WERI-Rb-1 (cell line): ENCODE measurements at regions not wholly inside any gene's neighbourhood (a gene's known extent, or its start where the extent isn't known, plus 50 kb on each side); places are given as distances from the start of the nearest gene placed in this dataset.

Experiments used
- DNase-seq: peaks from one replicate; pipeline ENCODE4 v3.0.0-alpha.2; 2020
- H3K27ac ChIP-seq: fragments of 250-450 bp; sonication (Bioruptor Pico); 2 replicates; pipeline ENCODE4 v1.5.1; 2020; ENCODE audit warnings: mild to moderate bottlenecking, moderate library complexity
- H3K27me3 ChIP-seq: fragments of 250-450 bp; sonication (Bioruptor Pico); 2 replicates; pipeline ENCODE4 v1.5.1; 2021; ENCODE audit warnings: mild to moderate bottlenecking, low read depth, moderate library complexity; ENCODE audit not compliant: insufficient read depth, severe bottlenecking
- H3K36me3 ChIP-seq: fragments of 250-450 bp; sonication (Bioruptor Pico); 2 replicates; pipeline ENCODE4 v1.5.1; 2020; ENCODE audit warnings: mild to moderate bottlenecking, moderate library complexity
- H3K4me3 ChIP-seq: 2 replicates; pipeline ENCODE4 v1.5.1; 2011; ENCODE audit warnings: low read depth, mild to moderate bottlenecking, control low read depth, low read length
- H3K9me3 ChIP-seq: fragments of 250-450 bp; sonication (Bioruptor Pico); 2 replicates; pipeline ENCODE4 v1.5.1; 2021; ENCODE audit warnings: mild to moderate bottlenecking, moderate library complexity; ENCODE audit not compliant: severe bottlenecking
- TF ChIP-seq, protein P1 (sequence below): IDR thresholded peaks from 2 replicates; pipeline ENCODE4 v1.5.1; 2011; ENCODE audit warnings: low read depth, mild to moderate bottlenecking, control low read depth, inconsistent platforms, low read length

DNA sequence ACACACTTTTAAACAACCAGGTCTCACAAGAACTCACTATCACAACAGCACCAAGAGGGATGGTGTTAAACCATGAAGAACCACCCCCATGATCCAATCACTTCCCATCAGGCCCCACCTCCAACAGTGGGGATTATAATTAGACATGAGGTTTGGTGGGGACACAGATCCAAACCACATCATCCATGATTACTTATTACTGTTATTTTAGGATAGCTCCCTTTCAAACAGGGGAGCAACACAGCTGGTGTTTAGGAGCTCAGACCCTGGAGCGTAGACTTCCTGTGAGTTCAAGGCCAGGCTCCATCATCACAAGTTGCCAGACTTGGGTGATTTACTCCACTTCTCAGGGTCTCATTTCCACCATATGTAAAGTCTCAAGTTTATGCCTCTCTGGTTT, 382.7 kb downstream of the HRH4 start:
- Histone ChIP-seq H3K9me3 (no peaks in the 10 kb centered on the region), H3K27me3 (peaks cover 3% of the 10 kb centered on the region), H3K4me3 (no peak overlapping the region), H3K36me3 (no peaks in the 10 kb centered on the region), H3K27ac (no peak overlapping the region)
- TF ChIP-seq, protein P1, sequence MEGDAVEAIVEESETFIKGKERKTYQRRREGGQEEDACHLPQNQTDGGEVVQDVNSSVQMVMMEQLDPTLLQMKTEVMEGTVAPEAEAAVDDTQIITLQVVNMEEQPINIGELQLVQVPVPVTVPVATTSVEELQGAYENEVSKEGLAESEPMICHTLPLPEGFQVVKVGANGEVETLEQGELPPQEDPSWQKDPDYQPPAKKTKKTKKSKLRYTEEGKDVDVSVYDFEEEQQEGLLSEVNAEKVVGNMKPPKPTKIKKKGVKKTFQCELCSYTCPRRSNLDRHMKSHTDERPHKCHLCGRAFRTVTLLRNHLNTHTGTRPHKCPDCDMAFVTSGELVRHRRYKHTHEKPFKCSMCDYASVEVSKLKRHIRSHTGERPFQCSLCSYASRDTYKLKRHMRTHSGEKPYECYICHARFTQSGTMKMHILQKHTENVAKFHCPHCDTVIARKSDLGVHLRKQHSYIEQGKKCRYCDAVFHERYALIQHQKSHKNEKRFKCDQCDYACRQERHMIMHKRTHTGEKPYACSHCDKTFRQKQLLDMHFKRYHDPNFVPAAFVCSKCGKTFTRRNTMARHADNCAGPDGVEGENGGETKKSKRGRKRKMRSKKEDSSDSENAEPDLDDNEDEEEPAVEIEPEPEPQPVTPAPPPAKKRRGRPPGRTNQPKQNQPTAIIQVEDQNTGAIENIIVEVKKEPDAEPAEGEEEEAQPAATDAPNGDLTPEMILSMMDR: no peak
- DNase-seq: no peak

DNA sequence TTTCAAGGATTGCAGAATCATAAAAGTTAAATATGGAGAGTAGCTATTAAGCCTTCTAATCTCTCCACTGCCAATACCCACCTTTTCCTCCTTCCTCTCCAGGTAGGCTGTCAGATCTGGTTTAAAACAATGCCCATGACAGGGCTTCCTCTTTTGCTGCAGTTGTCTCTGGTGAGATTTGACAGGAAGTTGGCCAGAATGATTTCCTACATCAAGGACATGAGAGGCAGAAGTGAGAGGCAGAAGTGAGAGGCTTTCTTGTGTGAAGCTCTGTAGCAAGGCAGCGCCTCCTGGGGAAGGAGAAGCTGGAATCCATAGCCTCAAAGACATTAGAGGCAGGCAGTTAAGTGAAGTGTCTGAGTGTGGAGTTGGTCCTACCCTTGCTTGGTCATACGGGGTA, 385.7 kb downstream of the HRH4 start:
- no peak for DNase-seq
- Histone ChIP-seq H3K36me3 (no peaks in the 10 kb centered on the region), H3K27ac (no peak overlapping the region), H3K9me3 (no peaks in the 10 kb centered on the region), H3K4me3 (no peak overlapping the region), H3K27me3 (peaks cover 3% of the 10 kb centered on the region)
- TF ChIP-seq, protein P1: no peak

DNA sequence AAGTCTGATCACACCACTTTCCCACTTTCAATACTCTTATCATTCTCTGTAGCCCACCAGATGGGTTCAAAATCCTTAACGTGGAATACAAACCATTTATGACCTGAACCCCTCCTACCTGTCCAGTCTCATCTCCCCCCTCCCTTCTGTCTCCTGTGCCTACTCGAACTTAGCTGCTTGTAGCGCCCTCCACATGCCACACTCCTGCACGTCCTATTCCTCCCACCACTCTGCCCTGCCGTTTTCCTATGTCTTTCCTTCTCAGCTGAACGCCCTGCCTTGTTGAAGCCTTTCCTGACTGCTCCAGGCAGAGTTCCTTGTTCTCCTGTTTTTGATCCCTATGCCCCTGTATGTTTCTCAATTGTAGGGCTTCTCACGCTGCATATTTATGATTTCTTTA, 390.1 kb downstream of the HRH4 start:
- TF ChIP-seq, protein P1: no peak
- H3K27me3 ChIP-seq: peaks cover 3% of the 10 kb centered on the region
- no peak overlapping the region for H3K27ac ChIP-seq
- DNase-seq: no peak
- H3K9me3 ChIP-seq: no peaks in the 10 kb centered on the region
- no peaks in the 10 kb centered on the region for H3K36me3 ChIP-seq
- H3K4me3 ChIP-seq: no peak overlapping the region

DNA sequence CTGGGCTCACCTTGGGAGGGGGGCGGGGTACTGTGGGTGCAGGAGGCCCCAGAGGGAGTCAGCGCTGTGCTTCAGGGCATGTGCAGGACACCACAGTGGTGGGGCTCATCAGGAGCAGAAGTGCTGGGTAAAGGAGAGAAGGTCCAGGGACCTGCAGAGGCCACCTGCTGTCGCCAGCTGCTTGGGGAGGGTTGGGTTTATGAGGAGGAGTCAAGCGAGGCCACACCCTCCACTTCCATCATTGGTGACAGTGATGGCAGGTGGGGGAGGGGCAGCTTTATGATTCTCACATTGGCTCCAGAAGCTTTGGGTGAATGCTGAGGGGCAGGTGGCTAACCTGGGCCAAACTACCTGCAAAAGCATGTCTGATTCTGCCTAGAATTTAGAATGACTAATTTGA, 392.6 kb downstream of the HRH4 start:
- H3K27ac ChIP-seq: no peak overlapping the region
- DNase-seq: no peak
- H3K9me3 ChIP-seq: no peaks in the 10 kb centered on the region
- no peak overlapping the region for H3K4me3 ChIP-seq
- peaks cover 2% of the 10 kb centered on the region for H3K27me3 ChIP-seq
- no peaks in the 10 kb centered on the region for H3K36me3 ChIP-seq
- TF ChIP-seq, protein P1: no peak

DNA sequence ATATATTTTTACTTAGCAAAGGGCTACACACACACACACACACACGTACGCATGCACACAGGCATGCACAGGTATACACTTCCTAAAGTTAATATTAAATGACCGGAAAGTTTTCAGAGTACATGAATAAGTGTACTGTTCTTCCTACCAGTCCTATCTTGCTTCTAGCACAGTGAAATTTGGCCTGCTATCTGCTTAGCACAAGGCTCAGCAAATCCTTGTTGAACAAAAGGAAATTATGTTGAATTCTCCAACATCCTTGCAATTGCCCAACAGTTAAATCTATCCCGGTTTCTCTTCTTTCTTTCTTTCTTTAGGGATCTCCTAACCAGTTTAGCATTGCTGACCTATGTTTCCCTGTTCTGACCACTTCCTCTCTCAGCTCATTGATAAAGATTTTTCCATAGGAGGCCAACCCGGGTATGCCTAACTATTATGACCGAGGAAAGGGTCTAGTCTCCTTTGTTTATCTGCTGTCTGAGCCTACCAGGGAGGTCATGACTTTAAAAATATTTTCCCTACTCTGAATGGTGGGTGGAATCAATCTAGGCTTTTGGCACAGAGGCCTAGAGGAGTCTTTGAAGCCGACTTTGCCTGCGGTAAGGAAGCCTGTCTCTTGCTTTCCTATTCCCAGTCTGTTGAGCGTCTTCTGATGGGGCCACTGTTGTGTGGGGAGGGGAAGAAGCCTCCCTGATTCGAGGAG, 400.7 kb downstream of the HRH4 start:
- Histone ChIP-seq H3K9me3 (no peaks in the 10 kb centered on the region), H3K36me3 (no peaks in the 10 kb centered on the region), H3K27me3 (peaks cover 8% of the 10 kb centered on the region), H3K27ac (no peak overlapping the region), H3K4me3 (no peak overlapping the region)
- TF ChIP-seq, protein P1: no peak
- DNase-seq: no peak
